ENCODE measurements at regions not wholly inside any gene's neighbourhood (a gene's known extent, or its start where the extent isn't known, plus 50 kb on each side); places are given as distances from the start of the nearest gene placed in this dataset.
A peak's percentile ranks its signal among the peaks of the same experiment; 100 is the strongest.
"Not testable (repeated sequence)": the region's sequence is repeated elsewhere in the genome, so short reads cannot be mapped to it uniquely, and the experiment has no call there.

- DNase-seq (ENCODE audit: low spot score): no peak
These were observed 50.9 kb upstream of the MITF start for GRCh38 chr3:69688400-69688799.

DNA sequence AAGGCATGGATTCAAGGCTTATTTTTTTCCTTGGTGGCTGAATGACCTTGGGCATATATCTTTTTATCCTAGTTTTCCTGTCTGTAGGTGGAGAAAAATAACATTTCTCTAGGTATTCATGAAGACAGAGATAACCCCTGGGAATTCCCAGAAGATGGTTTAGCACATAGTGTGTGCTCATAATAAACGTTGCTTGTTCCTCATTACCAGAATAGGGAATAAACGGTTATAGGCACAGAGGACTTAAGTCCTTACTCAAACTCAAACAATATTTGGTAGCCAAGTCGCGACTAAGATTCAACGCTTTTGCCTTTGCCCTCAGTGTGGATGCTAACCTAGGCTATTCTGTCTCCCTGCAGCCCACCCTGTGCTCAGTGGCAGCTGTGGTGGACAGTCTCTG, 51.6 kb upstream of the MITF start:
- no peak for DNase-seq (ENCODE audit: low spot score)

- no peak for DNase-seq (ENCODE audit: low spot score)
These were observed 53.2 kb upstream of the MITF start for GRCh38 chr3:69686056-69686455.

DNA sequence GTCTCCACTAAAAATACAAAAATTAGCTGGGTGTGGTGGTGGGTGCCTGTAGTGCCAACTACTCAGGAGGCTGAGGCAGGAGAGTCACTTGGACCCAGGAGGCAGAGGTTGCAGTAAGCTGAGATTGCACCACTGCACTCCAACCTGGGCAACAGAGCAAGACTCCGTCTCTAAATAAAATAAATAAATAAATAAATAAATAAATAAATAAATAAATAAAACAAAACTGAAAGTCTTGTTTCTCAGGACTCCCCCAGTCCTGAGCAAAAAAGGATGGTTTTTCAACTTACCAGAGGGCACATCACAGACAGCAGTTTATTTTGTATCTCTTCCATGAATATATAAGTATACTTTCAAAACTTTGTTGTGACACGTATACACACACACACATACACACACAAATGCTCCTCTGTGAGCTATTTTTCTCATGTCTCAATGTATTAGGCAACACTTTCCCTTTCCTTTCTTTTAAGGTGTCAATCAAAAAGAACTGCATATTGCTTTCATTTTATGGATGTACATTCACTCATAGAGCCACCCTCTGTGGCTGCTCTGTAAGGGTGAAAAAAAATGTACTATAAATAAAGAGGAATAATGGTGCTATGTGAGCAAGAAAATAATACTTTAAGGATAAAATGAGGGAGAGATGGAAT, 54.8 kb upstream of the MITF start:
- DNase-seq (ENCODE audit: low spot score): no peak

DNA sequence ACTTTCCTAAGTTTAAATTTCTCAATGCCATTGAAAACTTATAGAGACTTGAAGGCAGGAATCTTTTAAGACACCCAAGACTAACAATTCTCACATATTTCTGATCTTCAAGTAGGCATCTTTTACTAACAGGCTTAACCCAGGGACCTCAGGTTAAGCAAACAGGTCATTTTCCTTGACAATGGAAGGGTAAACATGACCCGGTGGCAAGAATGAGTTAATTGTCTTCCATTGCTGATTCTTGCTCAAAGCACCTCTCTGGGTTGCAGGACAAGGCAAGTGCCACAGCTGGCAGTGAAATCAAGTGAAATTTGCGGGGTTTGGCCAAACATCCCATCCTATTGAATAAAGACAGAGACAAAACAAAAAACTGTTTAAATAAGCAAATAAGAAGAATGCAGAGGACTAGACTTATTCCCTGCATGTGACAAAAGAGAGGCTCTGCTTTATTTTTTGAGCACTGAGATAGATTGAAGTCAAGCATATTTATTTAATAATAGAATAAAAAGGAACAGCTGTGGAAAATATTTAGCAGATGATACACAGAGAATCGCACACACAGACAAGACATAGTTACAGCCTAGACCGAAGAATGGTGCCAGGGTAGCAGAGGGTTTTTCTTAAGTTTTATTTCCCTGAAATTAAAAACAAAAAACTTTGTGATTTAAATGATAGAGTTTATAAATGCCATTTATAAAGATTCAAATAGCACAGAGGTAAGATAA, 56.0 kb upstream of the MITF start:
- no peak for DNase-seq (ENCODE audit: low spot score)

DNA sequence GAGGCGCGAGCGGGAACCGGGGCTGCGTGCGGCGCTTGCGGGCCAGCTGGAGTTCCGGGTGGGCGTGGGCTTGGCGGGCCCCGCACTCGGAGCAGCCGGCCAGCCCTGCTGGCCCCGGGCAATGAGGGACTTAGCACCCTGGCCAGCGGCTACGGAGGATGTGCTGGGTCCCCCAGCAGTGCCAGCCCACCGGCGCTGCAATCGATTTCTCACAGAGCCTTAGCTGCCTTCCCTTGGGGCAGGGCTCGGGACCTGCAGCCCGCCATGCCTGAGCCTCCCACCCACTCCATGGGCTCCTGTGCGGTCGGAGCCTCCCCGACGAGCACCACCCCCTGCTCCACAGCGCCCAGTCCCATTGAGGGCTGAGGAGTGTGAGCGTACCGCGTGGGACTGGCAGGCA, 61.8 kb upstream of the MITF start:
- not testable (repeated sequence) for DNase-seq (ENCODE audit: low spot score)

DNA sequence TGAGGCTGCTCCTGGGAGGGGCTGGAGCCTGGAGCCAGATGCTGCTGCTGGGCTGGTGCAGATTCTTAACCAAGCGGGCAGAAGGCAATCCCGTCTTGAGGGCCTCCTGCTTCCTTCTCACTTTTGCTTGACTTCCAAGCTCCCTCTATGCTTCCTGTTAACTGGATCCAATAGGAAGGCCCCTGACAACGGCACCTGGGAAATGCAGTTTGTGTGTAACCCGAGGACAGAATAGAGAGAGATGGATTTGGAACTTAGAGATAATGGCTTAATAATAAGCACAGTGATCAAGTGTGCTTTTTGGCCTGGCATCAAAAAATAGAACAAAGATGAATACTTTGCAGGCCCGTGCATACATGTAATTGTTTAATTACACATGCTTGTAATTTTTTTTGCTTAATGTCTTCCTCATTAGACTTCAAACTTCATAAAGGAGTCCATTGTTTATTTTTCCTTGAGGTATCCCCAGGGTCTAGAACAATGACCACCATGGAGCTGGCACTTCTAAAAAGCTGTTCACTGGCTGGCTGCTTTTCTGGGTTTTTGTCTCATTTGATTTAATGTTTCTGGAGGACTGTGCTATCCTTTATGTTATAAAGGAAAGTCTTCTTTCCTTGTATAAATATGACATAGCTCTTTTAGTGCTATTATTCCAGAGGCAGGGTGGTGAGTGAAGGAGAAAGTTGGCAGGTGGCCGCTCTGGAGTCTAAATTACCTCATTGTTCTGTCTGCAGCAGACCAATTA, 63.3 kb upstream of the MITF start:
- no peak for DNase-seq (ENCODE audit: low spot score)

GRCh38 chr3:69674752-69675151, 64.5 kb upstream of the MITF start:
- no peak for DNase-seq (ENCODE audit: low spot score)

DNA sequence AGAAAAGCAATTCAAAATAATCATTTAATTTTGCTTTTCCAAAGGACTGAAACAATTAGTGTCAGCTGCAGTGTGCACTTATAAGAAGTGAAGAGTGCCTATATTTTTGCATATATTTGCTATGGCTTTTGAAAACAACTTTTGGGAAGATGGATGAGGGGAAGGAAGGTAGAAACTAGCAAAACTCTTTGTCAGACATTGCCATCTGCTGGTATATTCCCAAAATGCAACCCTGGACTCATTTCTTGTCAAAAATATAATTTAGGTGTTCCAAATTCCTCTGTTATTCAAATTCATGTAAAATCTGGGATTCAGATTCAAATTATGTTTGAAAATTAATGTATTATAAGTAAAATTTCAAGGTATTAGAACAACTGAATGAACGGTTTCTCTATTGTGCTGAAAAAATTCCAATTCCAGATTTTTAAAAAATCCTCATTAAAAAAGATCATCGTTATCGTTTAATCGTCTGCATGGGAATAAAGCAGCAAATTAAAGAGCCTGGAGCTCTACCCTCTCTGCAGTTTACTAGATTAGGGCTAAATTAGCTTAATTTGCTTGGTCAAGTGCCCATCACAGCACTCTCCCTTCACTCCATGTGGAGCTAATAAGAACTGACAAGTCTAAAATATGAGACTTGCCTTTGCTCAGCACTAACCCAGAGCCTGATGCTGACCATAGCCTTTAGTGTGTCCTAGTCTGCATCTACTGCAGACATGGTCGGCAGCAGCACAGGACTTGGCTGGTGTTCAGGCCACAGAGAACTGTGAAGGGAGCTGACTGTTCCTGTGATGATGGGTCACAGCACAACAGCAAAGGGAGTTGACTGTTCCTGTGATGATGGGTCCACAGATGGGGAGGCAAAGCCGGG, 67.9 kb upstream of the MITF start:
- peak; percentile 2 for DNase-seq (ENCODE audit: low spot score)

GRCh38 chr3:69669070-69669469, 70.2 kb upstream of the MITF start:
- no peak for DNase-seq (ENCODE audit: low spot score)

DNA sequence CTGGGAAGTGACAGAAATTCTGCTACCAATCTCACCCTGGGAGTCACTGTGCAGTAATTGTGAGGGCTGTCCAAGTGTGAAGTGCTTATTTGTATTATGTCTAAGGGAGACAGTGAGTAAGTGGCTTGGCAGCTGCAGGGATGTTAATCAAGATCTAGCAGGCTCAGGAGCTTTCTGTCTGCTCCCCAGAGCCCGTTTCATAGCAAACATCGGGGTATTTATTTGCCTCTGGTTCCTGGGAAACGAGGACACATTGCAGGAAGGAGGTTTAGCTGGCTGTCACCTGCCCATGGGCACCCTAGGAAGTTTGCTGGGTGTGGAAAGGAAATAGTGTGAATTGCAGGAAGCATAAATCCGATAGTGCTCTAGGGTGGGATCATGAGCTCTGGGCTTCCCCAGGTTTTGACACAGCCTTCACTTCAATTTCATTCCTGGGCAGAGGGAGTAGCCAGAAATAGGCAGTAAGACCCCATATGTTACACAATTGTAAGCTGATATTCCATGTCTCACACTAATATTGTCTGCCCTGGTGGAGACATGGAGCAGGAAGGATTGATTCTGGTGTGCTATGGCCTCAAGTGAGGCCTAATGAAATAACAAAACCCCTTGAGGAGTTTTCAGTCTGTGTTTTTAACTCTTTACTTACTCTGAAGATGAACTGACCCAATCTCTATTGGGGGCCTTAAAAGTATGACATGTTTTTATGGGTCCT, 74.1 kb upstream of the MITF start:
- DNase-seq (ENCODE audit: low spot score): no peak

DNA sequence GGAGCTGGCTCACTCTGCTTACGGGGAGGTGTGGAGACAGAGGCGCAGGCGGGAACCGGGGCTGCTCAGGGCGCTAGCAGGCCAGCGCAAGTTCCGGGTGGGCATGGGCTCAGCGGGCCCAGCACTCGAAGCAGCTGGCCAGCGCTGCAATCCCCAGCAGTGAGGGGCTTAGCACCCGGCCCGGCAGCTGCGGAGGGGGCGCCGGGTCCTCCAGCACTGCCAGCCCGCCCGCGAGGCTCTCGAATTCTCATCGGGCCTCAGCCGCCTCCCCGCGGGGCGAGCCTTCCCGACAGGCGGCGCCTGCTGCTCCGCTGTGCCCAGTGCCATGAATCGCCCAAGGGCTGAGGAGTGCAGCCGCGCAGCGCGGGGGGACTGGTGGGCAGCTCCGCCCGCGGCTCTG, 78.6 kb upstream of the MITF start:
- no peak for DNase-seq (ENCODE audit: low spot score)

GRCh38 chr3:69659180-69659910, 79.9 kb upstream of the MITF start:
- no peak for DNase-seq (ENCODE audit: low spot score)

DNA sequence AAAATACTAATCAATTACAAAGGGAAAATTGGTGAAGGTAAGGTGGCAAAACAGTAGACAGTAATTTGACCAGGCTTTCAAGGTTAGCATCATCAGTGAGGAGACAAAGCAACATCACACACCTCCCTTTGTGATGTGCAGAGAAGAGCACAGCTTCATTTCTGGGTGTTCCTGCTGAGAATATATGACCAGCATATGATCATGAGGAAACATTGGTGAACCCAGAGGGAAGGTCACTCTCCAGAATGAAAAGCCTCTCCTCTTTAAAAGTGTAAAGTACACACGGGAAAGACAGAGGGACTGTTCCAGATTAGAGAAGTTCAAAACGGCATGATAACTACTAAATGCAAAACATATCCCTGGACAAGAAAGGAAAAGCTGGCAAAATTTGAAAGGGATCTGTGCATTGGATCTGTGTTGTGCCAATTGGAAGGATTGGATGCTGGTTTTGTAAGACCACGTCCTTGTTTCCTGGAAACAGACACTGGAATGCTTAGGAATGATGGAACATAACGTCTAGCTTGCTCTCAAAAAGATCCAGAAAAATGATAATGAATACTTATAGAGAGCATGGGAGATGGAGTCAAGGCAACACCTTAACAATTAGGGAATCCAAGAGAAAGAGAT, 80.6 kb upstream of the MITF start:
- DNase-seq (ENCODE audit: low spot score): no peak

GRCh38 chr3:69657030-69657429, 82.2 kb upstream of the MITF start:
- not testable (repeated sequence) for DNase-seq (ENCODE audit: low spot score)

DNA sequence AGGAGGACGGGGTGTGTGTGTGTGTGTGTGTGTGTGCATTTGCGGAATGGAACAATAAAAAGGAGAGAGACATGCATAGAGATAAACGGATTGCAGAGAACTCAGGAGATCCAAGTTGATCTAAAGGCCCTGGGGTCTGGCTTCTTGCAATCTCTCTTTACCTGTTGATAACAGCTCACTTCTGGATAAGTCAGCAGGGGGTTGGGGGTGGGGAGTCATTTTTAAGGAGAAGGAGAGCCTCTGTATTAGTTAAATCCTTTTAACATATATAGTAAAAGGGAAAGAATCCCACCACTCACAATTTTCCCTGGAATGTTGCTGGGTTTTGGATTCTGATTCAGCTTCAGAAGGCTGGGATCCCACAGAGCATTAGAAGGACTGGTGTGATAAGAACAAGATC, 87.5 kb upstream of the MITF start:
- no peak for DNase-seq (ENCODE audit: low spot score)

DNA sequence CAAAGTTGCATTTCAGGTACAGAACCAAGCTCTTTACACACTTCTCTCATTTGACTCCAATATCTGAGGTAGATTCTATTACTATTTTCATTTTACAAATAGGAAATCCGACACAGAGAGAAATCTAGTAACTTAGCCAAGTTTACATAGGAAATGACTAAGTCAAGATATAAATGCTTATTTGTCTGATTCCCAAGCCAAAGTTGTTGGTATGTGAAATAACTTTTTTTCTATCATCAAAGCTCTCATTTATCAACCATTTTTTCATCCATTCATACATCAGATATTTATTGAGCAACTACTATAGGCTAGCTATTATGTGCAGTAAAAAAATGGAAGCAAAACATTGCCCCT, 89.2 kb upstream of the MITF start:
- no peak for DNase-seq (ENCODE audit: low spot score)

DNA sequence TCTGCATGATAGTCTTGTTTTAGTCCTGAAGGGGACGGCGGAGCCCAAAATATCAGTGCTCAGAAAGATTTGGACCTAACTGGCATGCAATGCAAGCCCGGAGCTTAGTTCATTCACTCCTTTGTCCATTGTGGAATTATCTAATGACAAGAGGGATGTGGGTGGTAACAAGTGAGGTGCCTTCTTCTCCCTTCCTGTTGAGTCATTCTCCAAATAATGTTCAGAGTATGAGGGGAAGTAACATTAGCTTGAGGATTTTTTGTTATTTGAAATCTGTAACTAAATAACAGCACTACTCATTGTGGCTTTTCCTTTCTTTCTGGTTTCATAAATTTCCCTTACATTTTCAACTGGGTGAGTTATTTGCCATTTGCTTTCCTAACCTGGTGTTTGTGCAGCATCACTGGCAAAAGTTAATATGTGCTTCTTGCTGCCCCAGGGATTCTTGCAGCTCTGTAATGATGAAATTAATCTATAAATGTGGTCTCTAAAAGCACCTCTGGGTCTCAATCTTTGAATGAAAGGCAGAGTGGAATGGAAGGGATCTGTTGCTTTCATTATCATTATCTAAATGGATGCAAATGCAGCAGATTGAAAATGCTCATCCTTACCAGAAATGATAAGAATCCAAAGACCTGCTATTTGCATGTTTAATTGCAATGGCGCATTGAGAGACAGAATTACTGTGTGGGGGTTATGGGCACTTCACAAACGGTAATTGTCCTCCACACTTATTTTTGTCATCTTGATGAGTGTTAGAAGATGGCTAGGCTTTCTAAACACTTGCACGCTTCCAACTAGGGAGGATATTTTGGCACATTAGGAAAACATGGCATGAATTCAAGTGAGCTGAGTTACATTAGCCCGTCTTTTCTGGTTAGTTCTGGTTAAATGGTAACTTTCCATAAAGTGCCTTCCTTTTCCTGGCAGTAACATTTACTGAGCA, 89.9 kb upstream of the MITF start:
- no peak for DNase-seq (ENCODE audit: low spot score)

DNA sequence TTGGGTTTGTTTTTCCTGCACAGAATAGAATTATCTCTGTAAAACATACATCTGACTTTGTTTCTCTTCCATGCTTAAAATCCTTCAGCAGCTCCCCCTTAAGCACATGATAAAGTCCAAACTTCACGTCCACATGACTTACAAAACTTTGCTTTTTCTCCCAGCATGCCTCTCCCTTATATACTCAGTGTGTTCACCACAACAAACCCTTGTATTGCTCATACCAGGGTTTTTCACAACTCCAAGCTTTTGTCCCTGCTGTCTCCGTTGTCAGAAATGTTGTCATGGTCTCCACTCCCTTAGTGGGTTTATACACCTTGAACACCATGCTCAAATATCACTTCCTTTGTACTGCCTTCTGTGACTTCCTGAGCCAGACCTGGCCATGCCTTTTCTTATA, 91.1 kb upstream of the MITF start:
- no peak for DNase-seq (ENCODE audit: low spot score)

Measured in CD4-positive, alpha-beta T cell treated with Interleukin-15 for 4 hours (primary cell).